SHP77 (cell line): ENCODE measurements at regions not wholly inside any gene's neighbourhood (a gene's known extent, or its start where the extent isn't known, plus 50 kb on each side); places are given as distances from the start of the nearest gene placed in this dataset.

Source experiments
- DNase-seq, 2 experiments: peaks; one replicate each; lab custom pipeline; 2025; lab: John Stamatoyannopoulos, UW

GRCh38 chr12:115424003-115424402 is 740.0 kb upstream of the TBX3 start:
- DNase-seq: no peak

GRCh38 chr12:115423546-115423987 is 739.6 kb upstream of the TBX3 start:
- peak in 1 of 2 experiments; percentile 14 for DNase-seq

DNA sequence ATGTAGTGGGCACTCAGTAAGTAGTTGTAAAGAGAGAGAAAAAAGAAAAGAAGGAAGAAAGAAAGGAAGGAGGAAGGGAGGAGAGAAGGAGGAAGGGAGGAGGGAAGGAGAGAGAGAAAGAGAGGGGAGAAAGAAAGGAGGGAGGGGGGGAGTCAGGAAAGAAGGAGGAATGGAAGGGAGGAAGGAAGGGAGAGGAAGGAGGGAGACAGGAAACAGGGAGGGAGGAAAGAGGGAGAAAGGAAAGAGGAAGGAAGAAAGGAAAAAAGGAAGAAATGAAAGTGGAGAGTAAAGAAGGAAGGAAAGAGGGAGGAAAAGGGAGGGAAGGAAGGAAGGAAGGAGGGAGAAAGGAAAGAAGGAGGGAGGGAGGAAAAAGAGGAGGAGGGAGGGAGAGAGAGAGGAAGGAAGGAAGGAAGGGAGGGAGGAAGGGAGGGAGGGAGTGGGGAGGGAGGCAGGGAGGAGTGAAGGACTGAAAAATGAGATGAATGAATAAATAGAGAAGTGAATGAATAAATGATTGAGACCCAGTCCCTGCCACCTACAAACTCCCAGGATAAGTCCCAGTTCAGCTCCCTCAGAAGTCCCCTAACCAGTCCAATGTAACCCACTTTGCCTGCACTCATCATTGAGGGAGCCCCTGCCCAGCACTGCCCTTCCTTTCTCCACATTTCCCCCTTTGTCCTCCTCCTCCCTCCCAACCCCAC is 739.0 kb upstream of the TBX3 start:
- DNase-seq: no peak

GRCh38 chr12:115421796-115422709 is 738.1 kb upstream of the TBX3 start:
- no peak for DNase-seq

DNA sequence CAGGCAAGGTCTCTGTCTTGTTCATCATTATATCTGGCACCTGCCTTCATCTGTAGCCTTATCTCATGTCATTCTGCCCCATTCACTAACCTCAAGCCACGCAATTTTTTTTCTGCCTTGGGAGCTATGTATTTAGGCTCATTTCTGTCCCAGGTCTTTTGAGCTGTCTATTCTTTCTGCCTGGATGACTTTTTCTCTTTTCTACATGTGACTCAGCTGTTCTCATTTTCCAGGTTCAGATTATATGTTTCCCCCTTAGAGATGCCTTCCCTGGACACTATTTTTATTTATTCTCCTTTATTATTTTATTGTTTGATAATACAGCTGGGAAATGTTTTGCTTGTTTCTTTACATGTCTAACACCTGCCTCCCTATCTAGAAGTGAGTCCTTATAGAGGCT is 737.4 kb upstream of the TBX3 start:
- DNase-seq: no peak

DNA sequence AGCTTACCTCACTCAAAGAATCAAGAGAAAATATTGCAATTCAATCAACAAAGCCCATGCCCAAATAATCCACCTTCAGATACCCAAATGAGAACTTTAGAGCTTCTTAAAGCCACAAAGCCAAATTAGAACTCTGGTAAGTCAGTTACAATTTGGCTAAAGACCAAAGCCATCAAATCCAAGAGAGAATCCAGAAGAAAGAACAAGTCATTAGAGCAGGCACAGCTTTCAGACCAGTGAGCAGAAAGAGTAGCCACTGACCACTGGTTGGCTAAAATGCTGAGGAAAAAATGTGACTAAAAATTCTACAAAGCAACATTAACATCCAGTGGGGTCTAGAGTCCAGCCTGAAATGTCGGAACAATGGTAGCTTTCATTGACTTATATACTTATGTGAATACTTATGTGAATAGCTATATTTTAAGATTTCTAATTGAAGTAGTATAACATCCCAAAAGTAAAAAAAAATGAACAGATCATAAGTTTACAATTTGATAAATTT is 735.2 kb upstream of the TBX3 start:
- no peak for DNase-seq

- DNase-seq: no peak
These were observed 733.6 kb upstream of the TBX3 start for GRCh38 chr12:115417610-115418009.

DNA sequence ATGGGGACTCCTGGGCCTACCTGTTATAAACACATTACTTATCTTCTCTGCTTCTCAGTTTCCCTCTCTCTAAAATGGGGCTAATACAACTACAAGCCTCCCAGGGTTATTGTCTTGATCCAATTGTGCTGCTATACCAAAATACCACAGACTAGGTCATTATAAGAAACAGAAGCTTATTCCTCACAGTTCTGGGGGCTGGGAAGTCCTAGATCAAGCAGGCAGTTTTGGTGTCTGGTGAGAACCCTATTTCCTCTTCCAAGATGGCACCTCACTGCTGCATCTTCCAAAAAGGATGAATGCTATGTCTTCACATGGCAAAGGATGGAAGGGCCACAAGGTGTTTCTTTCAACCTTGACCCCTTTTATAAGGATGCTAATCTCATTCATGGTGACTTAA is 732.9 kb upstream of the TBX3 start:
- DNase-seq: no peak

- no peak for DNase-seq
These were observed 729.7 kb upstream of the TBX3 start for GRCh38 chr12:115413626-115414025.

DNA sequence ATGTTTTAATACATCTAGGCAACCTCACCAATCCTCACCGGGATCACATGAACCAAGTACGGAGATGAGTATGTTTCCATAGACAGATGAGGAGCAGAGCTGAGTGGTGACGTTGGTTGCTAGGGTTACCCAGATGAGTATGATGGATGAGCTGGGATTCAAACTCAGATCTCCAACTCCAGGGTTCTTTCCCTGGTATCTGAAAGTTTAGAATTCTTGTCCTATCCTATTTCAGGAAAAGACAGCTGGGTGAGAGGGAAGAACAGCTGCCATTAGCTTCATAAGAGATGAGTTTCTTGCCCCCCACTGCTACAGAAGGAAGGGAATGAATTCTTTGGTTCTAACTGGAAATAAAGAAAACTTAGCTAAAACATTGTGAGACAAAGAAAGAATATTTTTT is 728.9 kb upstream of the TBX3 start:
- no peak for DNase-seq

GRCh38 chr12:115411121-115411520 is 727.1 kb upstream of the TBX3 start:
- no peak for DNase-seq

- DNase-seq: no peak
These were observed 724.7 kb upstream of the TBX3 start for GRCh38 chr12:115408642-115409041.

DNA sequence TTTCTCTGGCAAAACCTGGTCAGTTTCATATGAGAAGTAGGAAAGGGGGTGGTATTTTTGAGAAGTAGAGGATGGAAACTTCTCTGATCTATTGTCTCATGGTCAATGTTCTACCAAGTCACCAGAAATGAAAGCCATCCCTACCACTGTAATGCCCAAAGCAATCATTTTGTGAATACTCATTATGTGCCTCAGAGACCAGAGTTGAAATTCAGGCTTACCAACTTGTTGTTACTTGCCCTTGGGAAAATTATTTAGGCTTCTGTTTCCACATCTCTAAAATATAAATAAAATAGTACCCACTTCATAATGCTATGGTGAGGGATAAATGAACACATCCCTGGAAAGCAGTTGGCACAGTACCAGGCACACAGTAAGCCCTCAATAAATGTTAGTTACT is 723.7 kb upstream of the TBX3 start:
- DNase-seq: no peak

DNA sequence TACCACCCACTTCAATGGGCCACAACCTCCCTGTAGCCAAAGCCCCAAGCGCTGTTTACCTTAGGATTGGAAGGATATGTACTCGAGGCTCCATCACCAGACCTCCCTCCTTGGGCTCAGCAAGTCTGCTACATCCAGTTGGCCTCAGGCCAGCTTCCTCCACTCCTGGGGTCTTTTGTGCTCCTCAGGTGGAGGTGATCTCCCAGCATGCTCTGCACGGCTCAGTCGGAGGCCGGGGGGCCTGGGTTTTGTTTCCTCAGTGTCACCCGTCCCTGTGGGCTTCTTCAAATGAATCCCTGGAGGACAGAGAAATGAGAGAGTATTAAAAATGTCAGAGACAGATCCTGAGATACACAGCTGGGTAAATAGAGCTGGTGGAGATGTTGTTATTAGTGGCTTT is 723.1 kb upstream of the TBX3 start:
- peak; percentile 36 to 56 for DNase-seq

DNA sequence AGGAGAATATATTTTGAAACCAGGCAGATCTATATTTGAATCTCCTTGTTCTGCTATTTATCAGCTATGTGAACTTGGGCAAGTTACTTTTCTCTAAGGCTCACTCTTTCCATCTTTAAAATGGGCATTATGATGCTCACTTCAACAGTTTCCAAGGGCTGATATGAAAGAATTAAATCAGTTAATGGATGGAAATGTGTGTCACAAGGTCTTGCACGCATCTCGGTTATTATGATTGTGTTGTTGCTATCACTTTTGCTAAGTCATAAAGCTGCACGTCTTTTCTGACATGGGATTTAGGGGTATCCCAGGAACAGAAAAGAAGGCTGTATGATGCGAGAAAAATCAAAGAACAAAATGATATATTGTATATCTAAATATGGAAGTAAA is 721.5 kb upstream of the TBX3 start:
- no peak for DNase-seq

- DNase-seq: peak; percentile 52 to 63
These were observed 720.9 kb upstream of the TBX3 start for GRCh38 chr12:115404761-115405470.

DNA sequence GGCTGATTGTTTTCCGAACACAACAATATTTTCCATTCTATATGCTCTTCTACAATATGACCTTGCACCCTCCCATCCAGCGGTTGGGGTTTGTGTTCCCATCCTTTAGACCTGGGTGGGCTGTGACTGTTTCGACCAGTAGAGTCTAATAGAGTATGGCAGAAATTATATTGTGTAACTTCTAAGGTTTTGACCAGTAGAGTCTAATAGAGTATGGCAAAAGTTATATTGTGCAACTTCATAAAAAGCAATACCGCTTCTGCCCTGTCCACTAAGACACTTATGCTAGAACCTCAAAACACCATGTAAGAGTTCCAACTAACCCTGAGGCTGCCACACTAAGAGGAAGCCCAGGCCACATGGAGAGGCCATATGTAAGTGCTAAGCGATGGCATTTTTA is 719.7 kb upstream of the TBX3 start:
- DNase-seq: no peak

DNA sequence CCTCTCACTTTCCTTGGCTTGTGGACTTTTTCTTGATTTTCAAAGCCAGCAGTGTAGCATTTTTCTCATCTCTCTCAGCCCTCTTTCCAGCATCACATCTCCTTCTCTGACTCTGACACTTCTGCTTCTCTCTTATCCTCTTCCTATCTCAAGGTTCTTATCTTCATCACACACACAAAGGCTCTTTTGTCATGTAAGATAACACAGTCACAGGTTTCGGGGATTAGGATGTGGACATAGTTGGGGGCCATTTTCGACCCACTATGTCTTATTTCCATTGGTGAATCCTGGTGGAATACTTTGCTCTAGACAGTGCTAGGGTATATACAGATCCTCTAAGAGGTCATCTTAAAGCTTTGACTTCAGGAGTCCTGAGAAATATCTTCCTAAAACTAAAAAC is 719.3 kb upstream of the TBX3 start:
- DNase-seq: no peak

DNA sequence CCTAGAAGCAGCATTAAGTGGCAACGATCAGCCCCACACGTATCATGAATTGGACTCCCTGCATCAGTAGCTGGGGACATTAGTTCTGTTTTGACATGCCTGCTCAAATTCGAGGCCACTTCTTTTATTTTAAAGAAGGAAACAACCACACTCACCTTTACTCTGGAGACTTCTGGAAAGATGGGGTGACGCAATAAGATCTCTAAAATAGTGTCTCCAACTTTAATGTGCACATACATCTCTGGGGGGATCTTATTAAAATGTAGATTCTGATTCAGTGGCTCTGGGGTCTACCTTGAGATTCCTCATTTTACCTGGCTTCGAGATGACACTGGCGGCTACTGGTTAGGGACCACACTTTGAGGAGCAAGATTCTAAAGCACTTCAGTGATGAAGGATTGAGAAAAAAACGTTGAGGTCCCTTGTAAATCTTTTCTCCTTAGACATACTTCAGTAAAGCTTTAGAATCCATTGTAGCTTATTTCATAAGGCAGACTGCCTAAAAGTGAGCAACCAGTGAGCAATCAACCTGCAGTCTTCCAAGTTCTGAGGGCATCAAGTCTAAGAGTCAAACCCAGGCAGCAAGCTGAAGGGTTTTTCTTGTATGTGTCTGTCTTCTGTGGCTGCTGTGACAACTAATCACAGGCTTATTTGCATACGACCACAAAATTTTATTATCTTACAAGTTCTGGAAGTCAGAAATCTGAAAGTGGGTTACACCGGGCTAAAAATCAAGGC is 718.6 kb upstream of the TBX3 start:
- no peak for DNase-seq

DNA sequence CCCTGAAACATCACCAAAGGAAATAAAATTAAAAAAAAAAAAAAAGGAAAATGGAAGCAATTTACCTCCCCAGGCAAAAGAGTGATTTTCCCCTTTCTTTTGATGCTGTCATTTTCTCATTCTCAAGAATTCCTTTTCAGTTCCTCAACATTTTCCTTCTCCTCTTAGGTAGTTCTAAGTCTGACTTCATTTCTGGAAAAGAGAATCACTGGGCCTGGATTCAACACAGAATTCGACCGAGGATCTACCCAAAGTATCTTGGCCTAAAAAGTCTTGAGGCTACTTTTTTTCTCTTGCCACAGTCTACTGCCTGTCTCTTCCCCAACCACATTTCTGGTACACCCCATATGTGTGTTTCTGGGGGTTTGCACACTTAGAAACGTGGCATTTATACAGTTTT is 717.8 kb upstream of the TBX3 start:
- no peak for DNase-seq

- DNase-seq: no peak
These were observed 716.0 kb upstream of the TBX3 start for GRCh38 chr12:115400011-115400410.

- peak; percentile 44 to 69 for DNase-seq
These were observed 714.4 kb upstream of the TBX3 start for GRCh38 chr12:115398311-115398781.
